Bone marrow (tissue), 2 donors: ENCODE measurements at regions not wholly inside any gene's neighbourhood (a gene's known extent, or its start where the extent isn't known, plus 50 kb on each side); places are given as distances from the start of the nearest gene placed in this dataset.
"Not testable (repeated sequence)": the region's sequence is repeated elsewhere in the genome, so short reads cannot be mapped to it uniquely, and the experiment has no call there.

Experiments used
- DNase-seq, 2 donors: peaks; one replicate each; lab custom pipeline; 2025; lab: John Stamatoyannopoulos, UW

DNA sequence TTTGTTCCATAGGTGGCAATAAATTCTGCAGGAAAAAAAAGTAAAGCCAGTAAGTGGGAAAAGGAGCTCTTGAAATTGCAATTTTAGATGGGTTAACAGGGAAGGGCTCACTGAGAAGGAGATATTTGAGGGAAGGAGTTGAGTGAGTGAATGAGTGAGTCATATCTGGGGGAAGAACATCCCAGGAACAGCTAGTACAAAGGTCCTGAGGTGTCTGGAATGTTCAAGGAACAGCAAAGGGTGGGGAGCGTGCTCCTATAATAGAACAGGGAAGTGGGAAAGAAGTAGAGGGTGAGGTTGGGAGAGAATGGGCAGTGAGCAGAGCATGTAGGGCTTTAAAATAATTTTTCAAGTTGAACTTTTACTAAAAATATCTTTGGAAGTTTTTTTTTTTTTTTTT, 68.0 kb upstream of the PSME4 start:
- no peak for DNase-seq

DNA sequence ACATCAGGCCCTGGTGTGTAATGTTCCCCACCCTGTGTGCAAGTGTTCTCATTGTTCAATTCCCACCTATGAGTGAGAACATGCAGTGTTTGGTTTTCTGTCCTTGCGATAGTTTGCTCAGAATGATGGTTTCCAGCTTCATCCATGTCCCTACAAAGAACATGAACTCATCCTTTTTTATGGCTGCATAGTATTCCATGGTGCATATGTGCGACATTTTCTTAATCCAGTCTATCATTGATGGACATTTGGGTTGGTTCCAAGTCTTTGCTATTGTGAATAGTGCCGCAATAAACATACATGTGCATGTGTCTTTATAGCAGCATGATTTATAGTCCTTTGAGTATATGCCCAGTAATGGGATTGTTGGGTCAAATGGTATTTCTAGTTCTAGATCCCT, 60.5 kb upstream of the PSME4 start:
- not testable (repeated sequence) for DNase-seq

GRCh38 chr2:54030806-54031205, 60.0 kb upstream of the PSME4 start:
- DNase-seq, result no peak

GRCh38 chr2:54030396-54030741, 59.6 kb upstream of the PSME4 start:
- no peak for DNase-seq

DNA sequence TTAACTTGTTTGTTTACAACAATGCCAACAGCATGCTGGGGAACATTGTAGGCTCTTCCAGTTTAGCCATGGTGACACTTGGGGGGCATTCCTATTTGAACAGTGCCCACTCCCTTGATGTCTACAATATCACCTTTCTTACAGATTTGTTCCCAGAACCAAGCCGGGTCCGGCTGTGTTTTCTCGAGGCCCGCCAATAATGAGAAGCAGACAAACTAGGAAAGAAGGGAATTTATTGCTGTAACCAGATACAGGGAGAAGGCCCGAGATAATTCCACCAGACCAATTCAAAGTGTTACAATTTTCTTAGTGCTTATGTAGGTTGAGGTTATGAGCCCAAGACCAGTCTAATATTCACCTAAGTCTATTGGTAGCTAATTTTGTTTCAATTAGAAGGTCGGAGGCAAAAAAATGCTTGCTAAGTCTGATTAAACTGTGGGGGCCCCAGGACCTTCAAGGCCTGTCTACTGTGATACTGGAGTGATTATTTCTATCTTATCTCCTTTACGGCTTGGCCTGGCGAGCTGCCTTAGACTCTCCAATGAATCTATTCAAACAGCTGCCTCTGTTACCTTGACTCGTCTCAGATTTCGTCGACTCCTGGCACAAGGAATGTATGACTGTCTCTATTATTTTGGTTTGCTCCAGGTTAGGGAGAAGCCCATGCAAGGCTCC, 59.1 kb upstream of the PSME4 start:
- DNase-seq, result no peak

DNA sequence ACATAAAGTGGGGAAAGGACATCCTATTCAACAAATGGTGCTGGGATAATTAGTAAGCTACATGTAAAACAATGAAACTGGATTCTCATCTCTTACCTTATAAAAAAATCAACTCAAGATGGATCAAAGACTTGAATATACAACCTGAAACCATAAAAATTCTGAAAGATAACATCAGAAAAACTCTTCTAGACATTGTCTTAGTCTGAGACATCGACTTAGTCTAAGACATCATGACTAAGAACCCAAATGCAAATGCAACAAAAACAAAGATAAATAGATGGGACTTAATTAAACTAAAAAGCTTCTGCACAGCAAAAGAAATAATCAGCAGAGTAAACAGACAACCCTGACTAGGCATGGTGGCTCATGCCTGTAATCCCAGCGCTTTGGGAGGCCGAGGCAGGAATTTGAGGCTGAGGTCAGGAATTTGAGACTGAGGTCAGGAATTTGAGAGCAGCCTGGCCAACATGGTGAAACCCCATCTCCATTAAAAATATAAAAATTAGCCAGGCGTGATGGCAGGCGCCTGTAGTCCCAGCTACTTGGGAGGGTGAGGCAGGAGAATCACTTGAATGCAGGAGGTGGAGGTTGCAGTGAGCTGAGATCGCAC, 54.8 kb upstream of the PSME4 start:
- DNase-seq, result not testable (repeated sequence)

GRCh38 chr2:54024576-54024975, 53.8 kb upstream of the PSME4 start:
- no peak for DNase-seq

DNA sequence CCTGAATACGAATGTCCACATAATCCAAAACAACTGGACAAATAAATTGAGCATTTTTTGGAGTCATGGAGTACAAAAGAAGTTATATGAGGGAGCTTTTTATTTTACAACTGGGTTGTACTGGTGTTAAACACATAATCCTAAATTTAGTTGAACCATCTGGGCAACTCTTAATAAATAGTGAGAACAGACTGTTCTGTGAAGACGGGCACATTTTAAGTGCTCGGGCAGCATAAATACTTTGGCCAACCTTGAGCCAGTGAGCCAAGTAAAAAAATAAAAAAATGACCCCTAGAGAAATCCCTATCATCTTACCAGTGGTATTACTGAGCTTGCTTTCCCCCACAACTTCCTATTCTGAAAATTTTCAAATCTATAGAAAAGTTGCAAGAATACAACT, 50.9 kb upstream of the PSME4 start:
- DNase-seq, result no peak

DNA sequence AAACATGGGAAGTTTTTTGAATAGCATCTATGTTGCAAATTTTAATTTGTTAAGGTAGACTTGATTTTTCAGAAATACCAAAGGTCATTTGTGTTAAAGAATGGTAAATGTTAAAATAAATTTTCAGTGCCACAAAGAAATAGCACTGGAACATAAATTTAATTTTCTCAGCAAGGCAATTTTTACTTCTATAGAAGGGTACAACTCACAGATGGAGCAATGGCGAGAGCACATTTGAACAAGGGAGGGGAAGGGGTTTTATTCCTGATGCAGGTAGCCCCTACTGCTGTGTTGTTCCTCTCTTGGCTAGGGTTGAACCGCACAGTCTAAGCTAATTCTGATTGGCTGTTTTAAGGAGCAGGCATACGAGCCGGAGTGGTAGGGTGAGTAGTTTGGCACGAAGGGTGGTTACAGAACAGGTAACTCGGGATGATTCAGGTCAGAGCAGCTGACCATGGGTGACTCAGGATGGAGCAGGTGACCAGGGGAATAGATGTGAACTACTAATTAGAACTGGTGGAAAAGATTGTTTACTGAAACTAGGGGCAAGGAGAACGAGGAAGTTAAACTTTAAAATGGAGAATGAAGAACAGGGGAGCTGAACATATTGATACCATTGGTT, 50.1 kb upstream of the PSME4 start:
- no peak for DNase-seq
